Coronary artery (tissue), 2 donors: ENCODE measurements at regions not wholly inside any gene's neighbourhood (a gene's known extent, or its start where the extent isn't known, plus 50 kb on each side); places are given as distances from the start of the nearest gene placed in this dataset.

Experiments
- DNase-seq: peaks from one replicate; pipeline ENCODE4 v3.0.0-alpha.2; 2017; ENCODE audit warnings: low spot score
- H3K27ac ChIP-seq, 2 donors: fragments of 200-600 bp; sonication (generic); one replicate each; pipeline ENCODE4 v1.5.1; 2016 to 2019
- H3K4me3 ChIP-seq: fragments of 200-600 bp; sonication (generic); 2 replicates; pipeline ENCODE4 v1.5.1; 2016; ENCODE audit warnings: mild to moderate bottlenecking, moderate library complexity
- TF ChIP-seq, protein P1 (sequence below): fragments of 200-600 bp; sonication (generic); IDR thresholded peaks from one replicate; pipeline ENCODE4 v1.5.1; 2019; ENCODE audit warnings: antibody characterized with exemption

DNA sequence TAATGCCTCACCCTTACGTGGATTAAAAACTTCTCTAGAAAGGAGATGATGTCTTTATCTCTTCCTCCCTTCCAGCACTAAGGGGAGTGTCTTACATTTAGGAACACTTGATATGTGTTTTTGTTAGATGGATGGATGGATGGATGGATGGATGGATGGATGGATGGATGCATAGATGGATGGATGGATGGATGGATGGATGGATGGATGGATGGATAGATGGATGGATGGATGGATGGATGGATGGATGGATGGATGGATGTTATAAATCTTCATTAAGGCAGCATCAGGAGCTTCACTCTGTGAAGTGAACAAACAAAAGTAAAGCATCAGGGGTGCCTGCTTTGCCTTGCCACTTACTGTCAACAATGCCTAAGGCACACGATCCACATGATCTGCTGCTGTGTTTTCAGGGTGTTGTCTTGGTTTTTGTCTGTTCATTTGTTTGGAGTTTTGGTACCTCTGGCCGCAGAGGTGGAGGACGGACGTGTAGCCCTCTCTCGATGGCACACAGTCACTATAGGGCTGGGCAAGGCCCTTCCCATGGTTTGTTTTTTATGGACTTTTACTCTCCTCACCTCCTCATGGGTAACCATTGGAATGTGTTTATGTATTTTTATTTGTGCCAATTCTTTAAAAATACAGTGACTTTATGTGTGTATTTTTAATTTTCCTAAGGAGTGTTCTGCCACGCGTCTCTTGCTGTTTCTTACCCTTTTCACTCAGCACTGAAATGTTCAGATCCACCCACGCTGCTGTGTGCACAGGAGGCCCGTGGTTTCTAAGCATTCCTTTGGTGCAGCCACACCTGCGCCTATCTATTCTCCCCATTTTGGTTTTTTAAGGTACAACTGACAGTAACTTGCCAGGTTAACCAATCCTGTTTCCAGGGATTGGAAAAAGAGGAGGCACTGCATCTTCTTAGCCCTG is 91.8 kb upstream of the ENPP6 start:
- no peak for DNase-seq
- H3K27ac ChIP-seq = no peak overlapping the region
- no peak overlapping the region for H3K4me3 ChIP-seq
- TF ChIP-seq, protein P1, sequence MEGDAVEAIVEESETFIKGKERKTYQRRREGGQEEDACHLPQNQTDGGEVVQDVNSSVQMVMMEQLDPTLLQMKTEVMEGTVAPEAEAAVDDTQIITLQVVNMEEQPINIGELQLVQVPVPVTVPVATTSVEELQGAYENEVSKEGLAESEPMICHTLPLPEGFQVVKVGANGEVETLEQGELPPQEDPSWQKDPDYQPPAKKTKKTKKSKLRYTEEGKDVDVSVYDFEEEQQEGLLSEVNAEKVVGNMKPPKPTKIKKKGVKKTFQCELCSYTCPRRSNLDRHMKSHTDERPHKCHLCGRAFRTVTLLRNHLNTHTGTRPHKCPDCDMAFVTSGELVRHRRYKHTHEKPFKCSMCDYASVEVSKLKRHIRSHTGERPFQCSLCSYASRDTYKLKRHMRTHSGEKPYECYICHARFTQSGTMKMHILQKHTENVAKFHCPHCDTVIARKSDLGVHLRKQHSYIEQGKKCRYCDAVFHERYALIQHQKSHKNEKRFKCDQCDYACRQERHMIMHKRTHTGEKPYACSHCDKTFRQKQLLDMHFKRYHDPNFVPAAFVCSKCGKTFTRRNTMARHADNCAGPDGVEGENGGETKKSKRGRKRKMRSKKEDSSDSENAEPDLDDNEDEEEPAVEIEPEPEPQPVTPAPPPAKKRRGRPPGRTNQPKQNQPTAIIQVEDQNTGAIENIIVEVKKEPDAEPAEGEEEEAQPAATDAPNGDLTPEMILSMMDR = no peak

DNA sequence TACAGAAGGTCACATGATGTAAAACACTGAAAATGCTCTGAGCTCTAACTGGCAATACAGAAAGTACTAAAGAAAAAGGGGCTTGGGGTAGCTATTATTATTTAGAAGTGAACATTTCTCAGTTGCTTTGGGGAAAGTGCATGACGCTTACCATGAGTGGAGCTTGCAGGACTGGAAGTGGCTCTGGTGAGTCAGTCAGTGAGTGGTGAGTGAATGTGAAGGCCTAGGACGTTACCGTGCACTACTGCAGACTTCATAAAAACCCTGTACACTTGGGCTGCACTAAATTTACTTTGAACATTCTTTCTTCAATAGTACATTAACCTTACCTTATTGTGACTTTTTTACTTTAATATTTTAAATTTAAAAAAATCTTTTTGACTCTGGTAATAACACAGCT is 89.3 kb upstream of the ENPP6 start:
- Histone ChIP-seq H3K27ac (no peak overlapping the region), H3K4me3 (no peak overlapping the region)
- TF ChIP-seq, protein P1 = no peak
- no peak for DNase-seq

DNA sequence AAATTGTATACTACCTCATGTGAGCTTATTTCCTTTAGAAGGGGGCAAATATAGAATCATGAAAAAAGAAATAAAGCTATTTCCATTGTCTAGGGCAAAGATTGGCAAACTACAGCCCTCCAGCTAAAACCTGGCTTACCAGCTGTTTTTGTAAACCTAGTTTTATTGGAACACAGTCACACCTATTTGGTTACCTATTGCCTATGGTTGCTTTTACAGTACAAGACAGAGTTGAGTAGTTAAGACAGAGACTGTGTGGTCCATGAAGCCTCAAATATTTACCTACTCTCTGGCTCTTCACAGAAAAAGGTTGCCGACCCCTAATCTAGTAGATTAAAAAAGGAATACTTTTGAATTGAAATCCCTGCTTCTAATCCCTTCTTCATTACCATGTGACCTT is 88.8 kb upstream of the ENPP6 start:
- DNase-seq = no peak
- TF ChIP-seq, protein P1 = no peak
- Histone ChIP-seq H3K27ac (no peak overlapping the region), H3K4me3 (no peak overlapping the region)

DNA sequence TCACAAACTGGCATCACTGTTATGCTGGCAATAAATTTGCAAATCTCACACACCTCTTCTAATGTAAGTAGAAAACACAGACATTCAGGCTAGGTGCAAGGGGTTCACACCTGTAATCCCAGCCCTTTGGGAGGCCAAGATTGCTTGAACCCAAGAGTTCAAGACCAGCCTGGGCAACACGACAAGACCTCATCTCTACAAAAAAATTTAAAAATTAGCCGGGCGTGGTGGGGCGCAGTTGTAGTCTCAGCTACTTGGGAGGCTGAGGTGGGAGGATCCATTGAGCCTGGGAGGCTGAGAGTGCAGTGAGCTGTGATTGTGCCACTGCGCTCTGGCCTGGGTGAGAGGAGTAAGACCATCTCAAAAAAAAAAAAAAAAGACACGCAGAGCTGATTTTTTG is 83.1 kb upstream of the ENPP6 start:
- DNase-seq = no peak
- Histone ChIP-seq H3K4me3 (no peak overlapping the region), H3K27ac (no peak overlapping the region)
- TF ChIP-seq, protein P1 = no peak

DNA sequence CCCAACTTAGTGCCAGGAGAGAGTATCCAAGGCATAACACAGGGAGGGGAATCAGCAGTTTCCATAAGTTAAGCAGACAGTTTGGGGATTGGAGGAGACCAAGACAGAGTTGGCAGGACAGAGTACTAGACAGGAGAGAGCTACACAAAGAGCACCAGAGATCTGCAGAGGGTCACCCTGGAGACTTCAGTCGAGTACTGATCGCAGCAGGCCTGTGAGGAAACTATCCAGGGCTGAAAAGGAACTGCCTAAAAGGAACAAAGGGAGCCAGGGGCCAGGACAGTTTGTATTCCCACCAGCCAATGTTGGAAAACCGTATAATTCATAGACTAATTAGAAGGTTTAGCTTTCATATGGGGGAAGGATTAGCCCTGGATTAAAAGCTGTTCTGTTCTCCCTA is 80.6 kb upstream of the ENPP6 start:
- TF ChIP-seq, protein P1 = no peak
- Histone ChIP-seq H3K27ac (no peak overlapping the region), H3K4me3 (no peak overlapping the region)
- no peak for DNase-seq

DNA sequence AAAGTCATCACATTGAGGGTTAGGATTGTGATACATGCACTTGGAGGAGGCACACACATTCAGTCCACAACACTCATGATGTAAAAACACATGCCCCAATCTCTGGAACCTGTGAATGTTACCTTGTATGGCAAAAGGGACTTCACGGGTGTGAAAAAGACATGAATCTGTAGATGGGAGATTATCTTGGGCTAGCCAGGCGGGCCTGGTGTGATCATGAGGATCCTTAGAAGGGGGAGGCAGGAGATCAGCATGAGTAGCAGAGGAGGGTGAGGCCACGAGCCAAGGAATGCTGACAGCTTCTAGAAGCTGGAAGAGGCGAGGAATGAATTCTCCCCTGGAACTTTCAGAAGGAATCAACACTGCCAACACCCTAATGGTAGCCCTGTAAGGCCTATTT is 77.5 kb upstream of the ENPP6 start:
- DNase-seq = no peak
- H3K27ac ChIP-seq = no peak overlapping the region
- TF ChIP-seq, protein P1 = no peak
- H3K4me3 ChIP-seq = no peak overlapping the region

DNA sequence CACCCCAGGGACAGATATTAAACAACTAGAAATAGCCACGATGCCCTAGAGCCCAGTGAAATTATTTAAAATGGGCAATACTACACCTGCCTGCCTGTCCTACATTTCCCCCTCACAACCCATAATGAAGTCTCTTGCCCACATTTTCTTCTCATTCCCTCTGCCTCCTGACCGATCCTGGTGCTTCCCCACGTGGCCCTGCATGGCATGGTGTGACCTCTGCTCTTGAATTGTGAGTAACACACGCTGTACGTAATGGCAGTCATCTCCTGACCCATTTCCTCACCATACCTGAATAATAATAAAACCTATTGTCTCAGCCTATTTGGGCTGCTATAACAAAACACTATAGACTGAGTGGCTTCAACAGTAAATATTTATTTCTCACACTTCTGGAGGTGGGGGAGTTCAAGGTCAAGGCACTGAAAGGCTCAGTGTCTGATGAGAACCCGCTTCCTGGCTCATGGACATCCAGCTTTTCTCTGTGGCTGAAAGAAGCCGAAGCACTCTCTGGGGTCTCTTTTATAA is 77.0 kb upstream of the ENPP6 start:
- H3K27ac ChIP-seq = no peak overlapping the region
- no peak for DNase-seq
- TF ChIP-seq, protein P1 = no peak
- no peak overlapping the region for H3K4me3 ChIP-seq
